SH-SY5Y (cell line): ENCODE measurements at regions not wholly inside any gene's neighbourhood (a gene's known extent, or its start where the extent isn't known, plus 50 kb on each side); places are given as distances from the start of the nearest gene placed in this dataset.

Experiments
- GATA2 ChIP-seq: IDR thresholded peaks from 2 replicates; pipeline ENCODE4 v1.6.1; 2011; ENCODE audit warnings: mild to moderate bottlenecking, low read depth, low read length
- GATA3 ChIP-seq: IDR thresholded peaks from 2 replicates; pipeline ENCODE4 v1.6.1; 2011; ENCODE audit warnings: low read depth, mild to moderate bottlenecking, low read length, moderate library complexity

DNA sequence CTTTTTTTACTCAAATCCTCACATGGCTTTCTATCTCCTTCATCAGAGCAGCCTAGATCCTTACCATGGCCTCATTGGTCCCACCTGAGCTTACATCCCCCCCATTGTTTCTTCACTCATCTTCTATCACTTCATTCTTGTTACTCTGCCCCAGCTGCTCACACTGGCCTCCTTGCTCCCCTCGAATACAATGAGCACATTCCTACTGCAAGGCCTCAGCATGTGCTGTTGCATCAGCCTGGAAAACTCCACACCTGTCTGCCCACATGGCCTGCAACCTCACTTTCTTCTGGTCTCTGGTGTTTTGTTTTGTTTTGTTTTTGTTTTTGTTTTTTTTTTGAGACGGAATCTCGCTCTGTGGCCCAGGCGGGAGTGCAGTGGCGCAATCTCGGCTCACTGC, 212.6 kb downstream of the TBX18 start:
- TF ChIP-seq GATA2 (no peak), GATA3 (no peak)
